Large intestine (tissue), 3 donors: ENCODE measurements at regions not wholly inside any gene's neighbourhood (a gene's known extent, or its start where the extent isn't known, plus 50 kb on each side); places are given as distances from the start of the nearest gene placed in this dataset.

ENCODE experiments used
- DNase-seq, 2 donors: peaks; one replicate each; pipeline versions ENCODE4 v3.0.0 to v3.0.0-alpha.2; 2013
- H3K27ac ChIP-seq: one replicate; pipeline ENCODE4 v1.5.1; 2013; ENCODE audit warnings: low read length
- H3K27me3 ChIP-seq: 2 replicates; pipeline ENCODE4 v1.6.1; 2013; ENCODE audit warnings: low read length; ENCODE audit not compliant: control insufficient read depth, insufficient read depth
- H3K36me3 ChIP-seq: 2 replicates; pipeline ENCODE4 v1.6.1; 2013; ENCODE audit warnings: low read length; ENCODE audit not compliant: control insufficient read depth, insufficient read depth
- H3K4me1 ChIP-seq: one replicate; pipeline ENCODE4 v1.6.1; 2013; ENCODE audit warnings: low read length; ENCODE audit not compliant: control insufficient read depth, insufficient read depth
- H3K4me3 ChIP-seq: one replicate; pipeline ENCODE4 v1.5.1; 2013; ENCODE audit warnings: low read length
- H3K9me3 ChIP-seq: one replicate; pipeline ENCODE4 v1.6.1; 2013; ENCODE audit warnings: mild to moderate bottlenecking, low read depth, low read length, moderate library complexity; ENCODE audit not compliant: control insufficient read depth
- WGBS: methylation state at CpG from one replicate; pipeline ENCODE4 v1.1.5; 2013; ENCODE audit warnings: low lambda C conversion rate; ENCODE audit not compliant: insufficient coverage; 5-methylcytosine and 5-hydroxymethylcytosine counted together

- no peak overlapping the region for H3K4me3 ChIP-seq
- no peaks in the 10 kb centered on the region for H3K9me3 ChIP-seq
- no peaks in the 10 kb centered on the region for H3K4me1 ChIP-seq
- H3K27me3 ChIP-seq = no peaks in the 10 kb centered on the region
- no peaks in the 10 kb centered on the region for H3K36me3 ChIP-seq
- DNase-seq = no peak
- no peak overlapping the region for H3K27ac ChIP-seq
Observed at GRCh38 chr3:159005137-159005536, 203.3 kb downstream of the MFSD1 start.

GRCh38 chr3:159007331-159007730 lies 205.5 kb downstream of the MFSD1 start:
- Histone ChIP-seq H3K4me1 (no peaks in the 10 kb centered on the region), H3K4me3 (no peak overlapping the region), H3K9me3 (no peaks in the 10 kb centered on the region), H3K27ac (no peak overlapping the region), H3K36me3 (no peaks in the 10 kb centered on the region), H3K27me3 (no peaks in the 10 kb centered on the region)
- WGBS = no CpG with 5 or more reads among the region's 1 CpG
- no peak for DNase-seq

DNA sequence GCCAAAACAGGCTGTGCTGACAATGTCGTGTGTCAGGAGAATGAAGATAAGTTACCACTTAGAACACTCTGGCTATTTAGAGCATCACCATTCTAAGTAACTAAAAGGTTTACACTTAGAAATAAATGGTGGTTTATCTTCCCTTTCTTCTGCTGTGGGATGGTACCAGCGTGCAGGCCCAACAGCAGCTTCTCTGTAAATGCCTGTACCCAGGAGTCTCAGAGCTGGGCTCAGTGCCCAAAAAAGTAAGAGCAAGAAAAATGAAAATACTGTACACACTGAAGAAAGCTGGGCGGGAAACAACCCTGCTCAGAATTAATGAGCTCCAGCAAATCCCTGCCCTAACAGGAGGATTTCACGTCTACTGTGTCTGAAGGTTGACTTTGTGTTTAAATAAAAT lies 206.5 kb downstream of the MFSD1 start:
- H3K4me1 ChIP-seq = no peaks in the 10 kb centered on the region
- WGBS = 72% methylated on average over 2 of the region's 4 CpGs
- H3K36me3 ChIP-seq = no peaks in the 10 kb centered on the region
- no peak for DNase-seq
- H3K9me3 ChIP-seq = no peaks in the 10 kb centered on the region
- H3K27me3 ChIP-seq = no peaks in the 10 kb centered on the region
- no peak overlapping the region for H3K4me3 ChIP-seq
- no peak overlapping the region for H3K27ac ChIP-seq

GRCh38 chr3:159018341-159018740 lies 216.5 kb downstream of the MFSD1 start:
- no CpG with 5 or more reads among the region's 2 CpGs for WGBS
- DNase-seq = no peak

DNA sequence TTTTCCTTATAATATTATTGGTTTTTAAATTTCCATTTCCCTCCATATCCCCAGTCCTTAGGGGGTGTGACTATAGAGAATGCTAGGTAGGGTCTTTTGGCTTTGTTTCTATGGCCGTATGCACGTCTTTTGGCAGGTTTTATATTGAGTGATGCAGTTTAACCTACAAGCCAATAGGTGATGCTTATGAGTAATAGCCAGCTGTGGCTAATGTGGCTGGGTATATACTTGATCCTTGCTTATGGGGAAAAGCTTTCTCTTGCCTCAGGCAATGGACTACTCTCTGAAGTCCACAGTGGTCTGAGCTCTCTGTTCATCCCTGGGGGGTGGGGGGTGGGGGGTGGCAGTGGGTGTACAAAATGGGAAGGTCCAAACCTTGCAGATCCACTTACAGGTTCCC lies 223.9 kb downstream of the MFSD1 start:
- H3K36me3 ChIP-seq = no peaks in the 10 kb centered on the region
- H3K27me3 ChIP-seq = no peaks in the 10 kb centered on the region
- H3K4me1 ChIP-seq = no peaks in the 10 kb centered on the region
- H3K9me3 ChIP-seq = peaks cover 7% of the 10 kb centered on the region
- no peak overlapping the region for H3K27ac ChIP-seq
- no peak overlapping the region for H3K4me3 ChIP-seq
- DNase-seq = no peak
- WGBS = no CpG with 5 or more reads among the region's 2 CpGs

More at GRCh38 chr3:159018341-159018740, 216.5 kb downstream of the MFSD1 start:
- Histone ChIP-seq H3K27me3 (no peaks in the 10 kb centered on the region), H3K4me1 (no peaks in the 10 kb centered on the region), H3K4me3 (no peak overlapping the region), H3K36me3 (no peaks in the 10 kb centered on the region), H3K27ac (no peak overlapping the region), H3K9me3 (peaks cover 3% of the 10 kb centered on the region)

GRCh38 chr3:159026510-159026909 lies 224.7 kb downstream of the MFSD1 start:
- H3K4me3 ChIP-seq = no peak overlapping the region
- no peaks in the 10 kb centered on the region for H3K36me3 ChIP-seq
- no CpG with 5 or more reads among the region's 1 CpG for WGBS
- H3K27me3 ChIP-seq = no peaks in the 10 kb centered on the region
- no peak overlapping the region for H3K27ac ChIP-seq
- DNase-seq = no peak
- H3K9me3 ChIP-seq = peaks cover 7% of the 10 kb centered on the region
- H3K4me1 ChIP-seq = no peaks in the 10 kb centered on the region

- Histone ChIP-seq H3K27me3 (no peaks in the 10 kb centered on the region), H3K36me3 (no peaks in the 10 kb centered on the region), H3K27ac (no peak overlapping the region), H3K4me1 (no peaks in the 10 kb centered on the region), H3K9me3 (peaks cover under 1% of the 10 kb centered on the region), H3K4me3 (no peak overlapping the region)
- WGBS = no CpG with 5 or more reads among the region's 1 CpG
- DNase-seq = no peak
Observed at GRCh38 chr3:159028706-159029105, 226.9 kb downstream of the MFSD1 start.

DNA sequence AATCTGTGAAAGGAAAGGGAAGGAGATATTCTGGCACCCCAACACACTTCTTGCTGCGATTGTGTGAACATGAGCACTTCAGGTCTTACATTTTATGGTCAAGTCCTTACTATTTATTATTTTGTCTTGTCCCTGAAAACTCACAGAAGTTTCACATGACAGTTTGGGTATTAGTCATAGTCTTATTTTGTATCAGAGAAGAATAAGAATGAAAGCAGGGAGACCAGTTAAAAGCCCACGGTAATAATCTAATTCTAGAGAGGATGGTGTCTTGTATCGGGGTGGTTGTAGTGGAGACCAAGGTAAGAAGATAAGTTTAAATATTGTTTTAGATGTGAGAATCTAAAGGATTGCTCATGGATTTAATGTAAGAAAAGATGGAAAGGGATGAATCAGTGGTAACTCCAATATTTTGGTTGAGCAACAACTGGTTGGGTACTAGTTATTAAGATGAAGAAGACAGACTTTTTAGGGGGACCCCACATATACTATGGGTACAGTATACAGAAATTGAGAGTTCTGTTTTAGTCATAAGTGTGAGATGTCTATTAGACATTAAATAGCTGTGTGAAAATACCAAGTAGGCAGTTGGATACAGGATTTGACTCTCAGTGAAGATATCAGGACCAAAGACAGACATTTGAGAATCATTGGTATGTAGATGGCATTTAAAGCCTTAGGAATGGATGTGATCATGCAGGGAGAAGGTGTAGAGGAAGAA lies 227.6 kb downstream of the MFSD1 start:
- DNase-seq = no peak
- Histone ChIP-seq H3K4me1 (no peaks in the 10 kb centered on the region), H3K4me3 (no peak overlapping the region), H3K9me3 (no peaks in the 10 kb centered on the region), H3K27ac (no peak overlapping the region), H3K36me3 (no peaks in the 10 kb centered on the region), H3K27me3 (no peaks in the 10 kb centered on the region)
- 94% methylated on average over 2 of the region's 3 CpGs for WGBS

DNA sequence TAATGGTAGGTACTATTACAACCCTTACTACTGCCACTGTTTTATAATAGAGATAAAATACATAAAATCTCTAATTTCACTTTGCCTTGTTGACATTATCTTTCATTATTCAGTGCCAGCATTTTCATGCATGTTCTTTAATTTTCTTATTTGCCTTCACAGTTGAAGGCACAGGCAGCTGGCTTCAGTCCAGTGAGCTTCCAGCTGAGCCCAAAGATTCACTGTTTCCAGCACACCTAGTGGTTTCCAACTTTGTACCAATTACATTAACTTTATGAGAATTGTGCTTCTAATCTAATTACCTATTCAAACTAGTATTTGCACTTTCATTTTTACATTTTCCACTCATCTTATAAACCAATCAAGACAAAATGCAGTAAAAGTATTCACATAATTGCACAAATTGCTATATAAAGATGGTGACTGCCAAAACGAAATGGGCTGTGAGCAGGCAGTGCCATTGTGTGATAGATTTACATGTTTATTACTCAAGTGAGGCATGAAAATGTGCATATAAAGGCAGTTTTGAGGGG lies 228.3 kb downstream of the MFSD1 start:
- no peak for DNase-seq
- Histone ChIP-seq H3K27ac (no peak overlapping the region), H3K9me3 (no peaks in the 10 kb centered on the region), H3K36me3 (no peaks in the 10 kb centered on the region), H3K4me1 (no peaks in the 10 kb centered on the region), H3K4me3 (no peak overlapping the region), H3K27me3 (no peaks in the 10 kb centered on the region)
- 40% methylated on average over 1 of the region's 1 CpG for WGBS

- DNase-seq = no peak
- Histone ChIP-seq H3K27ac (no peak overlapping the region), H3K4me1 (no peaks in the 10 kb centered on the region), H3K27me3 (no peaks in the 10 kb centered on the region), H3K9me3 (no peaks in the 10 kb centered on the region), H3K4me3 (no peak overlapping the region), H3K36me3 (no peaks in the 10 kb centered on the region)
- WGBS = 88% methylated on average over 1 of the region's 6 CpGs
Observed at GRCh38 chr3:159030886-159031679, 229.2 kb downstream of the MFSD1 start.
